ENCODE measurements at regions not wholly inside any gene's neighbourhood (a gene's known extent, or its start where the extent isn't known, plus 50 kb on each side); places are given as distances from the start of the nearest gene placed in this dataset.

DNA sequence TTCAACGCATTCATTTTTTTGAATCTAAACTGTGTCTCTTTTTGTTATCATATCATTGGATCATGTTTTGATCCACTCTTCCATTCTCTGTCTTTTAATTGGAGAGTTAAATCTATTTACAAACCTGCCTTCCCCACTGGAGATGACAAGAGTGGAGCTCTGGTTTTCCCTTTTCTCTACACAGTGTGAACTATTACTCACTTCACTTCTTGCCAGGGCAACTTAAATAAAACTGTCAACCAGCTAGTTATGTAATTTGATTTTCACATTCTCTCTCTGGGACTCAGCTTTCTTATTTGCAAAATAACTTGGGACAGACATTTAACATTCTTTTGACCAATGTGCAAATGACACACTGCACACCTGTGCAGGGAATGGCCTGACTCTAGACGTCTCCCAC is 230.8 kb upstream of the CST7 start:
- no peak overlapping the region for H3K4me3 Mint-ChIP-seq
- no peak overlapping the region for H3K27ac Mint-ChIP-seq
- H3K27me3 Mint-ChIP-seq, result peaks cover 0 to under 1% of the 10 kb centered on the region in 2 donors
- H3K9me3 Mint-ChIP-seq, result peaks cover 6 to 8% of the 10 kb centered on the region in 2 donors
- no peaks in the 10 kb centered on the region for H3K36me3 Mint-ChIP-seq
- ATAC-seq (replicated peaks) (no peak), DNase-seq (no peak)
- H3K4me1 Mint-ChIP-seq, result no peaks in the 10 kb centered on the region

DNA sequence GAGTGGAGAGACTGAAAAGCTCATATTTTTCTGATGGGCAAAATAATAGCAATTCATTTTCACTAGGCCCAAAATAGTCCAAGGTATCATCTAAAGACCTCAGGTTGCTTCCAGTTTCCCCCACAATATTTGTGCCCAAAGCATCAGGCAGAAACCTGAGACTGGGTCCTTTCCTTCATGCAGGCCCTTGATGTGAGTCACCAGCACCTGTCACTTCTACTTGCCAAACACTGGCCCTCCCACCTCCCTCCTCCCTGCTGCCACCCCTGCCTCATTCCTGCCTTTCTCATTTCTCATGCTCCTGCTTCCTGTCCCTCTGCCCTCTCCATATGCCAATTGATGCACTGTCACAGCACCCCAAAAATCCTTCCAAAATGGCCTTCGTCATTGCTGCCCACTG is 230.4 kb upstream of the CST7 start:
- Mint-ChIP-seq H3K4me1 (peaks cover 0 to 3% of the 10 kb centered on the region in 2 donors), H3K27ac (no peak overlapping the region), H3K4me3 (no peak overlapping the region), H3K9me3 (peaks cover 5 to 6% of the 10 kb centered on the region in 2 donors), H3K27me3 (peaks cover 3 to 4% of the 10 kb centered on the region in 2 donors), H3K36me3 (no peaks in the 10 kb centered on the region)
- no peak for DNase-seq
- ATAC-seq (replicated peaks), result no peak

DNA sequence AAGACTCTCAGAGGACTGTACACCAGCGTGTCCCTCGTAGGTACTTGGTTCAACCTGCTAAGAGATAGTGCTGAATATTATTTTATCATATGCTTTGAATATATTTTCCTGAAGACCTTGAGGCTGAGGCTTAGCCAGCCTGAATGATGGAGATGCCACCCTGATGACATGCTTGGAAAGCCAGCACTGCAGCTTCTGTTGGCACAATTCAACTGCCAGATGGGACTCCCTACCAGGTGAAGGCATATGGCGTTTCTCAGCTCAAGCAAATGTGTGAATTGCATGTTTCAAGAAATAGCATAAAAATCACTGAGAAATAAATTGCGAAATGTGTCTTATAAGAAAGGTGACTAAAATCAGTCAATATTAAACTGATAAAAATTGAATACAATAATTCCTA is 228.1 kb upstream of the CST7 start:
- Mint-ChIP-seq H3K36me3 (no peaks in the 10 kb centered on the region), H3K27ac (no peak overlapping the region), H3K27me3 (peaks cover 6 to 10% of the 10 kb centered on the region in 2 donors), H3K4me1 (peaks cover 0 to 3% of the 10 kb centered on the region in 2 donors), H3K4me3 (no peak overlapping the region), H3K9me3 (no peaks in the 10 kb centered on the region)
- DNase-seq (no peak), ATAC-seq (replicated peaks) (no peak)

DNA sequence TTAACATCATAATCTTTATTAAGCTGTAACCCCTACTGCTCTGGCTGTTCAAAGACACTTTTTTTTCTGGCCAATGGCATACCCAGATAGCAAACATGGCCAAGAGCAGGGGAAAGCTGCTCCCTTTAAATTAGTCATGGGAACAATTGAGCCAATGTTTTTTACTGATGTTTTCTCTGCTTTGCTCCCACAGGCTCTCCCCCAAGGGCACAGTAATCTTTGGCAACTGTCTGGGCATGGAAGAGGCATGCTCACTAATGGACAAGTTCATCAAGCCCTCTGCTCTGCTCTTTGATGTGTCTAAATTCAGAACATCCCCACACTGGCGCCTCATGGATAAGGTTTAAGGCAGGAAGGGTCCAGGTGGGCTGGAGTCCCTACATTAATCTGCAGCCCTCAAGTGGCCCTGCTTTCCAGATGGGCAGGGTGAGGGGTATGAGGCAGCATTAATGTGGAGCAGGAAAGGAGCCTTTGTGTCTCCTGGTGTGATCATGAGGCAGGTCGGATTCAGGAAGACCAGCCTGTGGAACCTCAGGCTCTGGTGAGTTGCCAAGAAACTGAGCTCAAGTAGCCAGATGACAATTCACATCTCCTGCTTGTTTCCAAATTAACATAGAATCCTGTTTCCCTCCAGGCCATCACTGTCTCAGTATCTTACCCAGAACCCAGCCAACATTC is 227.0 kb upstream of the CST7 start:
- H3K9me3 Mint-ChIP-seq, result no peaks in the 10 kb centered on the region

DNA sequence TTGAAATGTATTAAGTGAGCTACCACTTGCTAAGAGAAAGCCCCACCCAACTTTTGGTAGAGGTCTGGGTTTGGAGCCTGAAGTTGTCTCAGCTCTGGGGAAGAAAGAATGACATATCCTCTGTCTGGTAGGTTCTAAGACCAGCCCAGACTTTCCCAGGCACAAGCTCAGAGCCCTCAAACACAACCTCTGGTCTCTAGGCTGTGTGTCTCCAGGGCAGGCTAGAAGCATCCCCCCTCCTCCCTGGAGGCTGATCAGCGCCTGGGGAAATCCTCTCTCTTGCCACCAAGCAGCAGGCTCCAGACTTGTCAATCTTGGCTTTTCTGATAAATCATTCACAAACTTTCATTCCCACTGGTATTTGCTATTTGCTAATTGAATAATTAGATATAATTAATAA is 226.5 kb upstream of the CST7 start:
- DNase-seq (no peak), ATAC-seq (replicated peaks) (no peak)
- no peaks in the 10 kb centered on the region for H3K36me3 Mint-ChIP-seq
- H3K4me3 Mint-ChIP-seq, result no peak overlapping the region
- peaks cover 6 to 10% of the 10 kb centered on the region in 2 donors for H3K27me3 Mint-ChIP-seq
- no peaks in the 10 kb centered on the region for H3K9me3 Mint-ChIP-seq
- H3K4me1 Mint-ChIP-seq, result peaks cover 0 to 3% of the 10 kb centered on the region in 2 donors
- H3K27ac Mint-ChIP-seq, result no peak overlapping the region

More for the DNA sequence above, 227.0 kb upstream of the CST7 start:
- no peak for ATAC-seq (replicated peaks)
- peaks cover 6 to 10% of the 10 kb centered on the region in 2 donors for H3K27me3 Mint-ChIP-seq
- no peak overlapping the region for H3K27ac Mint-ChIP-seq
- no peaks in the 10 kb centered on the region for H3K36me3 Mint-ChIP-seq
- no peak for DNase-seq
- peaks cover 0 to 3% of the 10 kb centered on the region in 2 donors for H3K4me1 Mint-ChIP-seq
- H3K4me3 Mint-ChIP-seq, result no peak overlapping the region

DNA sequence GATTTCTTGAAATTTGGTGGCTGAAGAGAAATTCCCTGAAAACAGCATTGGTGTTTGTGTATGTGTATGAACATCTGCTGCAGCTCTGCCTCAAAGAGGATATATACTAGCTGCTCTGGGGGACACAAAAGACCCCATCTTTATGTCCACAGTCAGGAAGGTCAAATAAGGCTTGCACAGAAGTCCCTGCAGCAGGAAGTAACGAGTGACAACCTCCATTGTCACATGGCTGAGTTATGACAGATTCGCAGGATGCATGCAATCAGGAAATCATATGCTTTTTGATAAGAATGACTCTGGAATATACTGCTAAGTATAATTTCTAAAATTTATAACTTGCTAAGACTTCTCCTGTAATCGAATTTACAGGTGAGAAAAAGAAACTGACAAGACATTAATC is 225.9 kb upstream of the CST7 start:
- Mint-ChIP-seq H3K9me3 (no peaks in the 10 kb centered on the region), H3K27me3 (peaks cover 6 to 10% of the 10 kb centered on the region in 2 donors)

DNA sequence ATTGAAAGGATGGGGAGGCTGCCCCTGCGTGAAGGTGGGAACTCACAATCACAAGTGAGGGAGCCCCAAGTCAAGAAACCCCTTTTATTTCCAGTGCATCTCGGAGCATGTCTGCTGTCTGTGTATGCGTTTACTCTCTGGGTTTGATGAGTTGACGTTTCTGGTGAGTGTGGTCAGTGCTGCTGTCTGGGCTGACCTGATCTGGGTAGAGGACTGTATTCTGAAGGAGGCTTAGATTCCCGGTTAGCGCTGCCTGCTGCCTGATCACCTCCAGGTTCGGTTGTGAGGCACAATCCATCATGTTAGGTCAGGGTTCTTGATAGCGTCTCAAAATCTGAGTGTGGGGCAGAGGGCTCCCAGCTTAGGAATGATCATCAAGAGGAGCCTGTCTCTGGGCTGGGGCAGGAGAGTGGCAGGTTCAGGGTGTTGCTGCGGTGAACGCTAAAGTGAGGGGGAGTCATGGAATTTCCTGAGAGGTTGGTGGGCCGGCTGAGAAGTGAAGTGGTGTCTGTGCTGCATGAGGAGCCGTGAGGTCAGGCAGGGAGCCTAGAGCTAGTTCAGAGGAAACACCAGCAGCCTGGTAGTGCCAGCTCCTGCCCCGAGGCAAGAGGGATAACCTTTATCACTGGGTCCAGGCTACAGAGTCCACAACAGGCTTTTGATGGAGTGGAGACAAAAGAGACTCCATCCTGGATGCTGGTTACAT is 225.3 kb upstream of the CST7 start:
- DNase-seq, result no peak
- Mint-ChIP-seq H3K4me1 (peaks cover 0 to 3% of the 10 kb centered on the region in 2 donors), H3K36me3 (no peaks in the 10 kb centered on the region), H3K4me3 (no peak overlapping the region), H3K27ac (no peak overlapping the region), H3K9me3 (no peaks in the 10 kb centered on the region), H3K27me3 (peaks cover 6 to 10% of the 10 kb centered on the region in 2 donors)
- no peak for ATAC-seq (replicated peaks)

More for the DNA sequence above, 225.9 kb upstream of the CST7 start:
- H3K4me1 Mint-ChIP-seq, result peaks cover 0 to 3% of the 10 kb centered on the region in 2 donors
- ATAC-seq (replicated peaks), result no peak
- DNase-seq, result no peak
- H3K4me3 Mint-ChIP-seq, result no peak overlapping the region
- H3K27ac Mint-ChIP-seq, result no peak overlapping the region
- H3K36me3 Mint-ChIP-seq, result no peaks in the 10 kb centered on the region

DNA sequence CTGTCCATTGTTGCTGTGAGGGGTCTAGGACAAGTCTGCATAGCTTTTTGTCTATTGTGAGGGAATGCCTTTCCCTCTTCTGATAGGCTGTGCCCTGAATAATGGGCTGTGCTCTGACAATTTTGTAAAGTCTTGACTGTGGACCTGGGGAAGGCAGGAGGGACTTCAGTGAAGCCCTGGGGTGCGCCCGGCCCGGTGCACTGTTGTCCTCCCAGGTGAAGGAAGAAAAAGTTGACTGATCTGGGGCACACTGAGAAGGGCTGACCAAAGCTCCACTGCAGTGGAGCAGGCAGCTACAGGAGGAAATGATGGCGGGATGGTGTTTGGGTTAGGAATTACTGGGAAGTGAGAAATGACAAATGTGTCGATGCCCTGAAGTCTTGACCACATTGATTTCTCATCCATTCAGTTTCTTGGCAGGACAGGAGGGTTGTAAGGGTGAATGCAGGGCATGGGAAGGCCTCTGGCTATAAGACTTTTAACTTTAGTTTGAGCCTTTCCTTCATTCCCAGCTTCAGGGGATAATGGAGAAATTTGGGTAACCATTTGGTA is 224.0 kb upstream of the CST7 start:
- Mint-ChIP-seq H3K27ac (no peak overlapping the region), H3K9me3 (no peaks in the 10 kb centered on the region), H3K27me3 (peaks cover 6 to 10% of the 10 kb centered on the region in 2 donors), H3K36me3 (no peaks in the 10 kb centered on the region), H3K4me3 (no peak overlapping the region), H3K4me1 (peaks cover 0 to 3% of the 10 kb centered on the region in 2 donors)
- no peak for DNase-seq
- no peak for ATAC-seq (replicated peaks)

DNA sequence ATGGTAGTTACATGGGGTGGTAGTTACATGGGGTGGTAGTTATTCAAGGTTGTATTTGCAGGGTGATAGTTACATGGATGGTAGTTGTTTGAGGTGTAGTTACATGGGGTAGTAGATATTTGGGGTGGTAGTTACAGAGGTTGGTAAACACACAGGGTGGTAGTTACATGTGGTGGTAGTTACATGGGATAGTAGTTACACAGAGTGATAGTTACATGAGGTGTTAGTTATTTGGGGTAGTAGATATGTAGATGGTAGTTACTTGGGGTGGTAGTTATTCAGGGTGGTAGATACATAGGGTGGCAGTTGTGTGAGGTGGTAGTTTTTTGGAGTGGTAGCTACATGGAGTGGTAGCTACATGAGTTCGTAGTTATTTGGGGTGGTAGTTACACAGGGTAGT is 221.3 kb upstream of the CST7 start:
- ATAC-seq (replicated peaks), result no peak
- Mint-ChIP-seq H3K9me3 (no peaks in the 10 kb centered on the region), H3K27me3 (peaks cover 6 to 10% of the 10 kb centered on the region in 2 donors), H3K4me1 (peaks cover 0 to 3% of the 10 kb centered on the region in 2 donors), H3K4me3 (no peak overlapping the region), H3K27ac (no peak overlapping the region), H3K36me3 (no peaks in the 10 kb centered on the region)
- DNase-seq, result no peak

DNA sequence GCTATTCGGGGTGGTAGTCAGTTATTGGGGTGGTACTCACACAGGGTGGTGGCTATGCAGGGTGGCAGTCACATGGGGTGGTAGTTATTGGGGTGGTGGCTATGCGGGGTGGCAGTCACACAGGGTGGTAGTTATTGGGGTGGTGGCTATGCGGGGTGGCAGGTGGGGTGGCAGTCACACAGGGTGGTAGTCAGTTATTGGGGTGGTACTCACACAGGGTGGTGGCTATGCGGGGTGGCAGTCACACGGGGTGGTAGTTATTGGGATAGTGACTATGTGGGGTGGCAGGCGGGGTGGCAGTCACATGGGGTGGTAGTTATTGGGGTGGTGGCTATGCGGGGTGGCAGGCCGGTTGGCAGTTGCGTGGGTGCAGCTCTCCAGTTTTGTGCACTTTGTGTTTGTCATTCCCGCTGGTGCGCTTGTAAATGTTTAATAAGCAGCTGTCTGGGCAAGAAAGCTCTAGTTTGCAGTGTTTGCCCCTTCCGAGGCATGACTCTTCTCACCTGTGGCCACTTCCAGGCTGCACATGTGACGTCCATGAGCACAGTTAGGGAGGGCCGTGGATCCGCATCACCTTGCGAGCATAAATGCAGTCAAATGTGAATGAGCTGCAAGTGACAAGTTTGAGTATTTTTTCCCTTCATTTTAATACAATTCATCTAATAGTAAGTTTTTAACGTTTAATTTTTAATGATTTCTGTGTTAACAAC is 219.0 kb upstream of the CST7 start:
- Mint-ChIP-seq H3K27ac (no peak overlapping the region), H3K9me3 (no peaks in the 10 kb centered on the region)
- ATAC-seq (replicated peaks), result no peak

DNA sequence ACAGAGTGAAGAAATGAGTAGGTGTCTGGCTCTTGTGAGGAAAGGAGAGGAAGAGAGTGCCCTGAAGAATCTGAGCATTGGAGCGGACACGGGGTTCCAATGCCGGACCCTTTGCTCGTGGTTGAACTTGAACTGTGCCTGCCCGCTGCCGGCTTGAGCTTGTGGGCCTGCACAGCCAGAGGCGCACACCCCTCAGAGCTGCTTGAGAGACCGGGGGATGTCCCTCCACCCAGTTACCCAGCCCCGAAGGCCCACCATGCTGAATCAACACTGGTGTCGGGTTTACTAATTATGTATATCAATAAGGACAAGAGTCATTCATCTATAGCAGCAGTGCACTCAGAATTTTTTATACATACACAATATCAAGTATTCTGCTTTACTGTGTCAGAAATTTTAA is 218.3 kb upstream of the CST7 start:
- H3K9me3 Mint-ChIP-seq, result no peaks in the 10 kb centered on the region
- H3K4me1 Mint-ChIP-seq, result no peaks in the 10 kb centered on the region
- DNase-seq (no peak), ATAC-seq (replicated peaks) (no peak)
- no peaks in the 10 kb centered on the region for H3K36me3 Mint-ChIP-seq
- H3K27me3 Mint-ChIP-seq, result no peaks in the 10 kb centered on the region
- no peak overlapping the region for H3K4me3 Mint-ChIP-seq
- H3K27ac Mint-ChIP-seq, result no peak overlapping the region

More for the DNA sequence above, 219.0 kb upstream of the CST7 start:
- no peaks in the 10 kb centered on the region for H3K4me1 Mint-ChIP-seq
- DNase-seq, result no peak
- no peaks in the 10 kb centered on the region for H3K36me3 Mint-ChIP-seq
- no peak overlapping the region for H3K4me3 Mint-ChIP-seq
- H3K27me3 Mint-ChIP-seq, result peaks cover 0 to 2% of the 10 kb centered on the region in 2 donors

DNA sequence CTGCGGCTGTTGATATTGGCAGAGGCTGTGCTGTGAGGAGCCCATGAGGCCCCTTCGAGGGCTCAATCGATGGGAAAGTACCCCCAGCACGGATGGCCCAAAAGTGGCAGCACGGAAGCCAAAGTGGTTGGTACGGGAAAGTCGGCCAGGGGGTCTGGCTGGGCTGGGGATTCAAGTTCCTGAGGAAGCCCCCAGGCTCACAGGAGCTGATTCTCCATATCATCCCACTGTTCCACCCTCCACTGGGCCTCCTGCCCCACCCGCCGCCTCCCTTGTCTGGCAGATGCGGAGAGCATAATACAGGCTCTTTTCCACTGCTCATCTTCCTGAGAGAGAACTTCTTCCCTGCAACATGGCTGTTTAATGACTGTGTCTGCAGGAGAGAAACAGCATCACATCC is 217.8 kb upstream of the CST7 start:
- Mint-ChIP-seq H3K4me1 (no peaks in the 10 kb centered on the region), H3K36me3 (no peaks in the 10 kb centered on the region), H3K27me3 (no peaks in the 10 kb centered on the region), H3K9me3 (no peaks in the 10 kb centered on the region), H3K4me3 (no peak overlapping the region), H3K27ac (no peak overlapping the region)
- DNase-seq, result no peak
- ATAC-seq (replicated peaks), result no peak

DNA sequence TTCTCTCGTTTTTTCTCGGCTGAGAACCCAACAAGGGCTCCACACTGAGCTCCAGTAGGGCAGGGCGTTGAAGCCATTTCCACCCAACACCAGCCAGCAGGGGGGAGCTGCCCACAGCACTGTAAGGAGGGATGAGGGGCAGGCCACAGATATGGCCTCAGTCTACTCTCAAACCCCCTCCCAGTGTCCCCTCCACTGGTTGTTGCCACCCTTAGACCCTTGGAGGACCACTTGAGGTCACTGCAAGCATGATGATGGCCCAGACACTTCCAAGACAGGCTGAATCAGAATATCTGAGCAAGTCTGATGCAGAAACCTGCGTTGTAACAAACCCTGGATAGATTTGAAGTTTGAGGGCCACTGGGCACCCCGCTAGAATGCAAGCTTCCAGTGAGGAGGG is 217.0 kb upstream of the CST7 start:
- DNase-seq (no peak), ATAC-seq (replicated peaks) (no peak)
- H3K27ac Mint-ChIP-seq, result no peak overlapping the region
- no peaks in the 10 kb centered on the region for H3K27me3 Mint-ChIP-seq
- H3K4me3 Mint-ChIP-seq, result no peak overlapping the region
- H3K4me1 Mint-ChIP-seq, result no peaks in the 10 kb centered on the region
- no peaks in the 10 kb centered on the region for H3K9me3 Mint-ChIP-seq
- no peaks in the 10 kb centered on the region for H3K36me3 Mint-ChIP-seq

DNA sequence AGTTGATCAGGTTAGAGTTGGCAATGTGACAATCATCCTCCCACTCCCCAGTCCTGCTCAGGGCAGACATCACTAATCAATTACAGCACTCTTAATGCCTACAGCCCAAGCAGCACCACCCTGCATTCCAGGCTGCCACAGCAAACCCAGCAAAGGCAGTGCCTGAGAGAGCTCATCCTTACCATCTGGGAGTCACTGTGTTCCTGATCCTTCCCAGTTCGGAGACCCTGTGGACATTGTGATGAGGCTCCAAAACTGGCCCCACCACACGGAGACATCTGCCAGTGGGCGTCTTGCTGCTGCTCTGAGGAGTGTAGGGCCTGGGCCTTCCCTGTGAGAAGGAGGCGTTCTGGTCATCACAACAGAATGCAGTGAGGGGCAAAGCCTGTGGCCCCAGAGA is 216.5 kb upstream of the CST7 start:
- Mint-ChIP-seq H3K27me3 (no peaks in the 10 kb centered on the region), H3K9me3 (no peaks in the 10 kb centered on the region), H3K36me3 (no peaks in the 10 kb centered on the region), H3K27ac (no peak overlapping the region), H3K4me3 (no peak overlapping the region), H3K4me1 (no peaks in the 10 kb centered on the region)
- ATAC-seq (replicated peaks) (no peak), DNase-seq (no peak)
